ENCODE measurements at regions not wholly inside any gene's neighbourhood (a gene's known extent, or its start where the extent isn't known, plus 50 kb on each side); places are given as distances from the start of the nearest gene placed in this dataset.

GRCh38 chr1:167165948-167166689 is 54.6 kb upstream of the POU2F1 start:
- TF ChIP-seq CTCF (IDR thresholded peaks at IDR 0.05; ENCODE audit: insufficient read depth, low read length) (no peak), REST (IDR thresholded peaks at IDR 0.05; ENCODE audit: insufficient replicate concordance, low read depth) (no peak), POLR2AphosphoS5 (IDR thresholded peaks at IDR 0.05; ENCODE audit: low read depth) (no peak), GABPA (IDR thresholded peaks at IDR 0.05; ENCODE audit: low read depth) (no peak), SPI1 (IDR thresholded peaks at IDR 0.05; ENCODE audit: borderline replicate concordance, low read depth) (no peak)
